HG03575 (cell line): ENCODE measurements at regions not wholly inside any gene's neighbourhood (a gene's known extent, or its start where the extent isn't known, plus 50 kb on each side); places are given as distances from the start of the nearest gene placed in this dataset.

Source experiments
- ATAC-seq: cut with Tn5 transposase; IDR thresholded peaks from one replicate; pipeline ENCODE4 v1.9.1; 2021; ENCODE audit not compliant: unreplicated experiment, insufficient number of reproducible peaks, low FRiP score; ENCODE audit errors: extremely low read depth

DNA sequence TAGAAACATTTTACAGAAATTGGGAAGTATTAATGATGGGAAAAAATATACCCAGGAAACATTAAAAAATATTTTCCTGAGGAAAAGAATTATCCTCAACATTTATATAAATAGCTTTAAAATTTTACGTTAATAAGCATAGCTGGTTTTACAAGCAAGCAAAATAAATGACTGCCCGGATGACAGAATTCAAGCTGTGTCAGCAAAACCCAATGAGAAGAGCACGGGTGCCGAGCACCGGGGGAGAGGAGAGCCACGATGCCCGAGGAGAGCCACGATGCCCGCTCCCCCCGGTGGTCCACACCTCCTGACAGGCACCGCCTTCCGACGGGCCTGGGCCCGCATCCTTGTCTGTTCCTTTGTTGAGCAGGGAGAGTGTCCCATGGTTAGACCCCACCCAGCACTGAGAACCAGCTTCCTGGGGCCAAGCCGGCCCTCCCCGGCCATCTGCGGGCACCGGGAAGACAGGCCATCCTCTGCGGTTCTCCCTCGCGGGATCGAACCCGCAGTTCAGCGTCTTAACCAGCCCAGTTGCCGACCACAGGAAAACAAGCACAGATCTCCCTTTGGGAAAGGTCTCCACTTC lies 63.3 kb upstream of the PDE10A start:
- ATAC-seq = no peak

DNA sequence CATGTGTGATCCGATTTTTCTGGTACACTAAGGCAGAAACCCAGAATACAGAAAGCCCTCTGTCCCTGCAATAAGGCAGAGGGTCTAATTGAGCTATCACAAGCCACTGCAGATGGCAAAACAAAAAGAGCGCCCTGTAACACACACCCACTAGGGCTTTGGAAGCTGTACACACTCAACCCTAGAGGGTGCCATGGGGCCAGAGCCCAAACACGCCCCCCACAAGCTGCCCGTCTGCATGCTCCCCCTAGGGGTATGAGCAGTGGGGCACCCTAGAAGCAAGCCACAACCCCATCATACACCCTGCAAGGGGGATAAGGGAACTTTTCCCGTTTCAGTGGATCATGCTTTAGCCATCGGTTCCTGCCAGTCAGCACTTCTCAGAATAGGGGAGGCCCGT lies 62.2 kb upstream of the PDE10A start:
- no peak for ATAC-seq

DNA sequence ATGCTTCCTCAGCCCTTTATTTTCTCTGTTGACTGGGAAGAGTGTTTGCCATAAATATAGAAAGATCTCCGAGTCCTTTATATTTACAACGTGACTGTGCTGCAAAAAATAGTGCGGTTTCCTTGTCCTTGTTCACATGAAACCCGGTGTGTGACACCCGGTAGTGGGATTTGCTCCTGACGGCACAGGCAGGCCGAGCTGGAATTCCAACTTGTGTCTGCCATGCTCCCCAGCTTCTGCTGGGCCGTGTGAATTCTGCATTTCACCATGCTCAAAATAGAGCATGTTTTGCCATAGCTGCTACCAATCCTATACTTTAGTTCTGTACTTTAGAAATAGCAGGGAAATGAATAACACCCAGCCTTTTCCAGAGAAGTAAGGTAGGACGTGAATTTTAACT lies 60.3 kb upstream of the PDE10A start:
- ATAC-seq = no peak

DNA sequence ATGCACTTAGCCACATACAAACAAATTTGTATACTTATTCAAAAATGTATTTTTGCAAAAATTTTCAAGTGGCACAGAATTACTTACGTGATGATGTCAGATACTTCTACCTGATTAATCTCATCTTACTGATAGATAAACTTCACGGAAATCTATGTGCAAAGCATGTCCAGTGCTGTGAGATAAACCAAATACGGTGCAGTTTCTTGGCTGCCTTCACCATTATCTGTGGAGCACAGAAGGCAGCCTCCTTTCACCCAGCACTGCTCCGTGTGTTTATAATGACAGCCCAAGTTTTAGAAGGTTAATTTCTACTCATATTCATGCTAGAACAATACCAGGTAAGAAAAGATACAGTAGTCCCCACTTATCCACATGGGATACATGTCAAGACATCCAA lies 59.0 kb upstream of the PDE10A start:
- no peak for ATAC-seq

DNA sequence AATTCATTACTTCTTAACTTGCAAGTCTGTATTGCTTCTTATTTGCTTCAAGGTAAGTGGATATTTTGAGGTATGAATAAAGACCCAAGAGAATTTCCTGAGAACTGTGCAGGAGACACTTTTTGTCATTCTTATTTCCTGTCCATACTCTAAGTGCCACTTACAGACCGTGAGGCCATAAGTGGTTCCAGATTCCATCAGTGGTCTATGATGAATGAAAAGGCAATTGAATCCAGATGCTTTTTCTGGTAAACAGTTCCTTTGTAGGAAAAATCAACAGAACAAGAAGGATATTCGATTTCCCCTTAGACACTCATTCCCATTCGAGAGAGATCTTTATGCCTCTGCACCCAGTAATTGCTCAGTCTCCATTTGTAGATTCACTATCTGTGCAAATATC lies 58.3 kb upstream of the PDE10A start:
- ATAC-seq = no peak

DNA sequence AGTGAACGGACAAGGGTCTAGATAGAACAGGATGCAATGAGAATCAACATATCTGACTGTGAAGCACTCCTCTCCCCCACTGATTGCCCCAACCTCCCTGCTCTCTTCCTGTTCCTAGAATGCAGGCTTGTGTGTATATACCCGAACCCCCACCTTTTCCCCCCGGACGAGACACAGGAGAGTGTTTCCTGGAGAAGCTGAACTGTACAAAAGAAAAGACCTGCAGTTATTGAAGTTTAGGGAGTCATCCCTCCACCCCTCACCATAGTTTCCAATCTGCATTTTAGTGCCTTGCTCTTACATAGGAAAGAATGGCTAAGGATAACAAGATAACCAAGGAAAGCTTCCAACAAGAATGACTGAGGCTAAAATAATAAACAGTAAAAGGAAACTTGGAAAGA lies 55.5 kb upstream of the PDE10A start:
- ATAC-seq = no peak

DNA sequence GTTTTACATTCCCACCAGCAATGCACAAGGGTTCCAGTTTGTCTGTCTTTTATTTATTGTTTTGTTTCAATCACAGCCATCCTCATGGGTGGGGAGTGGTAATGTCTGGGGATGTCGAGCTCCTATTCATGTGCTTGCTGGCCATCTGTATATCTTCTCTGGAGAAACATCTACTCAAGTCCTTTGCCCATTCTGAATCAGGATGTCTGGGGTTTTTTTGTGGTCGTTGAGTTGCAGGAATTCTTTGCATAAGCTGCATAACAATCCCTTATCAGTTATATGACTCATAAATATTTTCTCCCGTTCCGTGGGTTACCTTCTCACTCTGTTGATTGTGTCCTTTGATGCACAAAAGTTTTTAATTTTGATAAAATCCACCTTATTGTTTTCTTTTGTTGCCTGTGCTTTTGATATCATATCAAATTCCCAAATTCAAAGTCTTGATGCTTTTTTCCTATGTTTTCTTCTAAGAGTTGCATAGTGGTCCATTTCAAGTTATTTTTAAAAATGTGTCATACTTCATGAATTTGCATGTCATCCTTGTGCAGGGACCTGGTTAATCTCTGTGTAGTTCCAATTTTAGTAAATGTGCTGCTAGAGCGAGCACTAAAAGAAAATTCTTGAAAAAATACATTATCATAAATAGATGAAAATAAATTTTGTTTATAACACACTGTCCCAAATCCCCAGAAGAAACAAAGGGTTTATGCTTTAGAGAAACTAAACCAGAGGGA lies 54.9 kb upstream of the PDE10A start:
- ATAC-seq = no peak

DNA sequence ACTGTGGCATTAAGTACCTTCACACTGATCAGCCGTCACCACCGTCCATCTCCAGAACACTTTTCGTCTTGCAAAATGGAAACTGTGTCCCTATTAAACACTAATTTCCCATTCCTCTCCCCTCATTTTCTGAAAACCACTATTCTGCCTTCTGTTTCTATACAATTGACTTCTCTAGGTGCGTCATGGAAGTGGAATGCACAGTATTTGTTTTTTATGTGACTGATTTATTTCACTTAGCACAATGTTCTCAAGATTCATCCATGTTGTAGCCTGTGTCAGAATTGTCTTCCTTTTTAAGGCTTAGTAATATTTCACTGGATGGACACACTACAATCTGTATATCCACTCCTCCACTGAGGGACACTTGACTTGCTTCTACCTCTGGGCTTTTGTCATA lies 53.8 kb upstream of the PDE10A start:
- ATAC-seq = no peak

DNA sequence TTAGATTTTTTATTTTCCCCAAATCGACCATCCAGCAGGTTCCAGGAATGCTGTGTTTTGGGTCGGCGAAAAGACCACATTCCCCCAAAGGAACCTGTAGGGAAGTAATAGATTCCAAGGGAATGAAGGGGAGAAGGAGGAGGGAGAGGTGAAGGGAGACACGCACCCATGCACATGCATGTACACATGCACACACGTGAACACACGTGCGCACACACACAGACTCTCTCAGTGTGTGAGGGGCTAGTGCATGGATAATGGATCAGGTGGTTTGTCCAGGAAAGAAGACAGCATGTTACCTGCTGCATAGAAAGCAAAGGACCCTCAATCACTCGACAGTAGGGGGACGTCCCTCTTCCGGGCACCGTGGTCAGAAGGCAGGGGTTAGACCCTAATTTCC lies 52.4 kb upstream of the PDE10A start:
- no peak for ATAC-seq

DNA sequence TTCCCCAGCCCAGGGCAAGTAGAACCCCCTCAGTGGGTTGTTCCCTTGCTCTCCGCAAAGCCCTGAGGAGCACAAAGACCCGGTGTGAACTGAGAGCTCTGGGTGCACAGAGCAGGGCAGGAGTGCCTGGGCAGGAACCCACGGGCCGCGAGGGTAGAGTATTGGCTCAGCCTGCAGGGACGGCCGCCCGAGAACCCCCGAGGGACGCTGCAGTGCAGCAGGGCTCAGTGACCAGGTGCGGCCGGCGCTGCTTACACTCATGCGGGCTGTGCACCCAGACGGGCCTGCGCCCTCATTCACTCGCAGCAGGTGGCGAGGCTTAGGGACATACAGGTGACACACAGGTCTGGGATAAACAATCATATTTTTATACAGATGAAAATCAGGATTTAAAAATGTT lies 51.9 kb upstream of the PDE10A start:
- ATAC-seq = no peak

DNA sequence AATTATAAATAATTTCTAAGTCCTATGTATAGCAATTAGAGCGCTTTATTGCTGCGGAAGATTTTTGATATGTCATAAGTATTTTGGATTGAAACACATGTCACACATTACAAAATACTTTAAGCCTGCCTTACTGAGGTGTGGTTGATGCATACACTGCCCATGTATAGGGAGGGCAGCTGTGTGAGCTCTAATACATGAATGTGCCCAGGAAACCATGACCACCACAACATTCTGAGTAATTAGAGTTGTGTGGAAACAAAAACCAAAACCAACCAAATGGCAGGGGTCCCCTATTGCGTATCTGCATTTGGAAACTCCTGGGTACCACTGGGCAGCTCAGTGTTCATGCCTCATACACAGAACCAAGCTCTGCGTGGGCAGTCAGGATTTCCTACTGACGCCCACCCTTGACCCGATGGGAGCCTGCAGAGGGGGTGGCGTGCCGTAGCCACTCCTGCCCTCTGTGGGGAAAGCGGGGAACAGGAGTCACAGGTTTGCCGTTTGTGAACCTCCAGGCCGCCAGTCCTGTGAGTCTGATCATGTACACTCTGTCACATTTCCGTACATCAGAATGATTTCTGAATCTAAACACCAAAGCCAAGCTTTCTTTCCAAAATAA lies 50.9 kb upstream of the PDE10A start:
- no peak for ATAC-seq
